Central memory CD8-positive, alpha-beta T cell (primary cell): ENCODE measurements at regions not wholly inside any gene's neighbourhood (a gene's known extent, or its start where the extent isn't known, plus 50 kb on each side); places are given as distances from the start of the nearest gene placed in this dataset.

Experiments used
- ATAC-seq: fragments of 150-1000 bp; cut with Tn5 transposase; replicated peaks from 2 replicates; pipeline ENCODE4 v1.10.0; 2022; ENCODE audit warnings: mild to moderate bottlenecking, moderate FRiP score, moderate number of reproducible peaks; ENCODE audit not compliant: poor library complexity, severe bottlenecking; ENCODE audit errors: extremely low read depth
- DNase-seq, 2 donors: peaks; one replicate each; pipeline ENCODE4 v3.0.0; 2021; ENCODE audit warnings: low spot score in 2 of 2
- H3K27ac Mint-ChIP-seq: one replicate; pipeline ENCODE4 v1.8.0; 2022; ENCODE audit warnings: low read depth, mild to moderate bottlenecking, moderate library complexity, mixed read lengths
- H3K27me3 Mint-ChIP-seq: one replicate; pipeline ENCODE4 v1.8.0; 2022; ENCODE audit warnings: mixed read lengths
- H3K36me3 Mint-ChIP-seq: one replicate; pipeline ENCODE4 v1.8.0; 2022; ENCODE audit warnings: mild to moderate bottlenecking, moderate library complexity, mixed read lengths; ENCODE audit not compliant: insufficient read depth
- H3K4me1 Mint-ChIP-seq: one replicate; pipeline ENCODE4 v1.8.0; 2022; ENCODE audit warnings: mixed read lengths
- H3K4me3 Mint-ChIP-seq: one replicate; pipeline ENCODE4 v1.8.0; 2022; ENCODE audit warnings: mild to moderate bottlenecking, moderate library complexity, mixed read lengths
- H3K9me3 Mint-ChIP-seq: one replicate; pipeline ENCODE4 v1.8.0; 2022; ENCODE audit warnings: mixed read lengths

DNA sequence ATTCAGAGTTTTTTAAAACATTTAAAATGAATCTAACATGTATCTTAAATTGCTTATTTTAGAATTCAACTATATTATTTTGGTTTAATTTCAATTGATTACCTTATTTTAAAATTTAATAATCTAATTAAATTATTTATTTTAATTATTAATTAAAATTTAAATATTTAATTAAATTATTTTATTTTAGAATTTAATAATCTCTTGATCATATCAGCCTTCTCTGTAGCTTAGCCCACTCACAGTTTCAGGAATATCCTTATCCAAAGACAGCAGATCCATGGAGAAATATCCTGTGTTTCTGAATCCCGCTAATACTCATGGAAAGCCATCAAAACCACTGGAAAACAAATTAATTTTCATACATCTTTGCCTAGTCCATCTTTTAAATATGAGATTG is 1669.2 kb downstream of the PCDH9 start:
- Mint-ChIP-seq H3K27ac (no peak overlapping the region), H3K36me3 (no peaks in the 10 kb centered on the region), H3K4me3 (no peak overlapping the region), H3K27me3 (no peaks in the 10 kb centered on the region), H3K4me1 (no peaks in the 10 kb centered on the region), H3K9me3 (peaks cover 14% of the 10 kb centered on the region)
- ATAC-seq (no peak), DNase-seq (no peak)

DNA sequence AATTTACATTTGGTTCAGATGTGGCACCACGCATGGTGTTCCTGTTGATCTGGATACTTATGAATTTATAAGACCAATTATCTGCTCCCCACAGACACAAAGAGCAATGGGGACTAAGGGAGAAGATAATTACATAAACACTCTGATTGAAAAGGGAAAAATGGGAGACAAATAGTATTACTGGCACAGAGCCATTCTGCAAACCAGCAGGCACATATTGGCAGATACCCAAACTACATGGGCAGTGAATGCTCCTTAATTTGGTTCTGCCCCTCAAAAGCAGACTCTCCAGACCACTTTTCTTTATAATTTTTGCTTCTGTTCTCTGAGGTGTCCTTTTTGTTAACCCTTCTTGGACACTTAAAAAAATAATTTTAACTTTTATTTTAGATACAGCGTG is 1674.2 kb downstream of the PCDH9 start:
- Mint-ChIP-seq H3K27me3 (no peaks in the 10 kb centered on the region), H3K36me3 (no peaks in the 10 kb centered on the region), H3K27ac (no peak overlapping the region), H3K4me3 (no peak overlapping the region), H3K4me1 (no peaks in the 10 kb centered on the region), H3K9me3 (peaks cover 22% of the 10 kb centered on the region)
- DNase-seq (no peak), ATAC-seq (no peak)

DNA sequence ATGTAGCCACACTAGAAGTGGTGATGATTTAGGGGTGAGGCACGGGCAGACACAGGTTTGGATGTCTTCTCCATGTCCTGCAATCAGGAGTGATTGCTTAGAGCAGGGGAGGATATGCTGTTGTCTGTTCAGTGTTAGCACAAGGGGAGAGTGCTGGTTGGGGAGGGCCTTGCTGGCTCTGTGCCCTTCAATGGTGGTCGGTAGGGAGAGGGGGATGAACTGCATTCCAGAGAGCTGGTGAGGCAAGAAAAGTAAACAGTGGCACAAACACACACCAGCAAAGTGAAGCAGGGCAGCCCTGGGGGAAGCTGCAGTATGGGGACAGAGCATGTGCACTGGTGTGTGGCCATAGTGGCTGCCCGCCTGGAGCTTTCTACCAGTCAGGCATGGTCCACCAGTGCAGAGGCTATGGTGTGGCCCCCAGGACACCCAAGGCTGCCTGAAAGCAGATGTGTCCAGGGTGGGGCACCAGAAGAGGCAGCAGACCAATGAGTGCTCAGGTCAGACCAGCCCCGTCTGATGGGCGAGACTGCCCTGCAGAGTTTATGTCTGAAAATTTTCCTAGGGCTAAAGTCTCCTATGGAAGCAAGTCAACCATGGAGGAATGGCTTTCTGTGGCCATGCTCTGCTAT is 1676.9 kb downstream of the PCDH9 start:
- Mint-ChIP-seq H3K27me3 (no peaks in the 10 kb centered on the region), H3K4me1 (no peaks in the 10 kb centered on the region), H3K27ac (no peak overlapping the region), H3K4me3 (no peak overlapping the region), H3K9me3 (peaks cover 27% of the 10 kb centered on the region), H3K36me3 (no peaks in the 10 kb centered on the region)
- DNase-seq (no peak), ATAC-seq (no peak)

DNA sequence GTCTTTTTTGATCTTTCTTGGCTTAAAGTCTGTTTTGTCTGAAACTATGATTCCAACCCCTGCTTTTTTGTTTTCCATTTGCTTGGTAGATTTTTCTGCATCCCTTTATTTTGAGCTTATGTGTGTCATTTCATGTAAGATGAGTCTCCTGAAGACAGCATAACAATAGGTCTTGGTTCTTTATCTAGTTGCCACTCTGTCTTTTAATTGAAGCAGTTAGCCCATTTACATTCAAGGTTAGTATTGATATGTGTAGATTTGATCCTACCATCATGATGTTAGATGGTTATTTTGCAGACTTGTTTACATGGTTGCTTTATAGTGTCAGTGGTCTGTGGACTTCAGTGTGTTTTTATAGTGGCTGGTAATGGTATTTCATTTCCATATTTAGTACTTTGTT is 1678.9 kb downstream of the PCDH9 start:
- Mint-ChIP-seq H3K9me3 (peaks cover 32% of the 10 kb centered on the region), H3K4me3 (no peak overlapping the region), H3K36me3 (no peaks in the 10 kb centered on the region), H3K27ac (no peak overlapping the region), H3K27me3 (no peaks in the 10 kb centered on the region), H3K4me1 (no peaks in the 10 kb centered on the region)
- no peak for ATAC-seq
- no peak for DNase-seq

DNA sequence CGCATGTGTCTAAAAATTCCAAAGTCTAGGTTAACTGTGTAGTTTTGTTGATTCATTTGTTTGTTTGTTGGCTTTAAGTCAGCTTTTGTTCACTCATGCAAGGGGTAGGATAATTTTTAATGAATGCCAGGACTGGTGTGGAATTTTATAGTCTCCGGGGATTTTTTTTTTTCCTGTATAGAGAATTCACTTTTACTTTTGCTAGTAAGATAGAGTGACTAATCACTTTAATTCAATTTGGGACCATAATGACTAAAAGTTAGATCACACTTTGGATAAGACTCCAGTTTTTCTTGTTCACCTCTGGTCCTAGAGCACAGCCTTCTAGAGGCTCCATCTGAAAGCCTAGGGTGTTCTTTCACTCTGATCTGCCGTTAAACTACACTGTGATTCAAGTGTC is 1690.0 kb downstream of the PCDH9 start:
- Mint-ChIP-seq H3K9me3 (peaks cover 17% of the 10 kb centered on the region), H3K27me3 (no peaks in the 10 kb centered on the region), H3K4me1 (no peaks in the 10 kb centered on the region), H3K36me3 (no peaks in the 10 kb centered on the region), H3K27ac (no peak overlapping the region), H3K4me3 (no peak overlapping the region)
- ATAC-seq (no peak), DNase-seq (no peak)

DNA sequence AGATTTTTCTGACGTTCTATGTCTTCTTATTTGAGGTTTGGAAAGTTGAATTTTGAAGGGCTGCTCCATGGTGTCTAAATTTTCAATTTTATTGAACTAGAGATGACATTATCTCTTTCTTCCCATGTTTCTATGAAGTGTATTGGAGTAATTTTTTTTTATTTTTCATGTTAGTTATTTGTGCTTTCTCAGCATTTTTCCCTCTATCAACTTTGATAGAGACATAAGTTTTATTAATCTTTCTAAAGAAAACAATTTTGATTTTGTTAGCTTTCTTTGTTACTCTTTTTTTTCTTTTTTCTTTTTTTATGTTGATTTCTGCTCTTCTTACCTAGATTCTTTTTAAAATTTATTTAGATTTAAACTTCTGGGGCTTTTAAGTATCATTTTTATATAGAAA is 1694.8 kb downstream of the PCDH9 start:
- H3K4me3 Mint-ChIP-seq, result no peak overlapping the region
- H3K36me3 Mint-ChIP-seq, result no peaks in the 10 kb centered on the region
- H3K9me3 Mint-ChIP-seq, result peaks cover 21% of the 10 kb centered on the region
- no peak overlapping the region for H3K27ac Mint-ChIP-seq
- no peaks in the 10 kb centered on the region for H3K4me1 Mint-ChIP-seq
- DNase-seq, result no peak
- no peaks in the 10 kb centered on the region for H3K27me3 Mint-ChIP-seq
- ATAC-seq, result no peak

DNA sequence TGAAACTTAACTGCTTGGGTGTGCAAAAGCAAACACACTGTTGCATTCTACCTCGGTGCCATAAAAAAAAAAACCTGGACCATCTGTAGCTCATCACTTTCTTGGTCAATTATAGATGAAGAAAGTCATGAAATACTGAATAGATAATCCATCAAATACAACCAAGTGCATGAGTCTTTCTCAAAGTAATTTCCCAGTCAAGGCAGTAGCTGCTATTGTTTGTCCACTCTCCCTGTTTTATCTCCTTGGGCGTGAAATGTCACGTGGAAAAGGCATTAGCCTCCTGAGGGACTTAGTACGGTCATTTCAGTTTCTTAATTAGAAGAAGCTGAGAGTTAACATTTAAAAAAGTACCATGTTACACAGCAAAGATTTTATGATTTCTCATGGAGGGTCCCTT is 1697.9 kb downstream of the PCDH9 start:
- H3K4me1 Mint-ChIP-seq, result no peaks in the 10 kb centered on the region
- peaks cover 3% of the 10 kb centered on the region for H3K36me3 Mint-ChIP-seq
- no peaks in the 10 kb centered on the region for H3K27me3 Mint-ChIP-seq
- ATAC-seq (no peak), DNase-seq (no peak)
- H3K27ac Mint-ChIP-seq, result no peak overlapping the region
- H3K4me3 Mint-ChIP-seq, result no peak overlapping the region
- peaks cover 26% of the 10 kb centered on the region for H3K9me3 Mint-ChIP-seq

DNA sequence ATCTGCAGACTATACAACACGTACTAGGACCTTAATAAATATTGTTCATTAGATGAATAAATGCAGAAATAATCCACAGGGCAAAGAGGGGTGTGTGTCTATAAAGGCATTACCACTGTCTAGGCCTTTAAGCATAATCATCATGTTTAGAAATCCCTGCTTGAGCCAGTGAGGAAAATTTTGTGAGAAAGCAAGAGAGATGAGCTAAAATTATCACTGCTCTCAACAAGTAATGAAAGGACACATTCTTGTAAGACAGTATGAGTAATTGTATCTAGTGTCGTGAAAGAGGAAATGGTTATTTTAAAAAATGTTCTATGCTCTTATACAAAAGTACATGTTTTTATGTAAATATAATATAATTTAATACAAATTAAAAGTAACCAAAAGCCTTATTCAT is 1699.4 kb downstream of the PCDH9 start:
- DNase-seq, result no peak
- no peaks in the 10 kb centered on the region for H3K27me3 Mint-ChIP-seq
- no peak overlapping the region for H3K27ac Mint-ChIP-seq
- H3K4me3 Mint-ChIP-seq, result no peak overlapping the region
- ATAC-seq, result no peak
- H3K9me3 Mint-ChIP-seq, result peaks cover 31% of the 10 kb centered on the region
- H3K4me1 Mint-ChIP-seq, result no peaks in the 10 kb centered on the region
- peaks cover 3% of the 10 kb centered on the region for H3K36me3 Mint-ChIP-seq

DNA sequence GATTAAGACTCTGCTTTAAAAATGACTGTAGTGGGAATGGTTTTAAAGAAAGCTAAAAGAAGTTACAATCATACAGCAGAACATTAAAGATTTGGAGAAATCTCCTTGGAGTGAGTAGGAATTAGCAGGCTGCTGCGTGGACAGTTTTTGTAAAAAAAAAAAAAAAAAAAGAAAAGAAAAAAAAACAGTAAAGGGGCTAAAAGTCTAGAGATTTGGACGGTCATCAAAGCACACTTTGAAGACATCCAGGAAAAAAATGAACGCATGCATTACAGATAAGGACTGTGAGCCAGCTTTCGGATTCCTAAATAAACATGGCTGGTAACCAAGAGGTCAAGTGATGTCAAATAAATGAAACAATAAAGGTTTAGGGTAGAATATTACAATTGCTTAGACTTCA is 1700.6 kb downstream of the PCDH9 start:
- H3K4me1 Mint-ChIP-seq, result no peaks in the 10 kb centered on the region
- H3K27me3 Mint-ChIP-seq, result no peaks in the 10 kb centered on the region
- no peak for ATAC-seq
- DNase-seq, result no peak
- H3K27ac Mint-ChIP-seq, result no peak overlapping the region
- peaks cover 3% of the 10 kb centered on the region for H3K36me3 Mint-ChIP-seq
- no peak overlapping the region for H3K4me3 Mint-ChIP-seq
- peaks cover 36% of the 10 kb centered on the region for H3K9me3 Mint-ChIP-seq

DNA sequence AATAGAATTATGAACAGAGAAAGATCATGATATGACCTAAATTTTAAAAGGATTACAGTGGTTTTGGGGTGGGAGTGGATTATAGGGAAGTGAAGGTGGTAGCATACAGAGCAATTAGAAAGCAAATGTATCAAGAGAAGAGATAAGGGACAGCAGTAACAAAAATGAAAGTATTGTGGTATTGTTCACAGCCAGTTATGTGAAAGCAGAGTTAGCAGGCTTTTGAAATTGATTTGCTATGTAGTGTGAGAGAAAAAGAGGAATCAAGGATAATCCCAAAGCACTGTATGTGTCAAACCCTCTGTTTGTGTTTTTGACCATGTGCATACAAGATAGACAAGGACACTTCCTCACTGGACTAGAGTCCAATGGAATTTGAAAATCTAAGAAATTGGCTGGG is 1721.4 kb downstream of the PCDH9 start:
- Mint-ChIP-seq H3K4me3 (no peak overlapping the region), H3K9me3 (peaks cover 20% of the 10 kb centered on the region), H3K27ac (no peak overlapping the region), H3K4me1 (no peaks in the 10 kb centered on the region), H3K27me3 (no peaks in the 10 kb centered on the region), H3K36me3 (peaks cover 2% of the 10 kb centered on the region)
- no peak for ATAC-seq
- DNase-seq, result no peak

DNA sequence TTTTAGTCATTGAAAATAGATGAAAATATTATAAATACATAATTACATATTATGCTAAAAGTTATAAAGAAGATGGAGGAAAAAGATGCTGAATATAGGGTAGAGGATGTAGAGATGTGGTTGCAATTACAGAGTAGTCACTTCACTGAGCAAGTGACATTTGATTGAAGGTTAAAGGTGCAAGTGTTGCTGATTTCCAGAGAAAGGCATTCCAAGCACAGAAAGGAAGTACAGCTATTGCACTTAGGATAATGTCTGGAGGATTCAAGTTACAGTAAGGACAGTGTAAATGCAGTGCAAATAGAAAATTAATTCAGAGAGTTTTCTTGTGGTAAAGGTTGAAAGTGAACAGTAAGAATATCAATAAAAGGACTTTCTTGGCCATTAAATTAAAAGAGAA is 1721.8 kb downstream of the PCDH9 start:
- H3K4me3 Mint-ChIP-seq, result no peak overlapping the region
- peaks cover 19% of the 10 kb centered on the region for H3K9me3 Mint-ChIP-seq
- peaks cover 2% of the 10 kb centered on the region for H3K36me3 Mint-ChIP-seq
- ATAC-seq (no peak), DNase-seq (no peak)
- H3K27ac Mint-ChIP-seq, result no peak overlapping the region
- H3K27me3 Mint-ChIP-seq, result no peaks in the 10 kb centered on the region
- H3K4me1 Mint-ChIP-seq, result no peaks in the 10 kb centered on the region

DNA sequence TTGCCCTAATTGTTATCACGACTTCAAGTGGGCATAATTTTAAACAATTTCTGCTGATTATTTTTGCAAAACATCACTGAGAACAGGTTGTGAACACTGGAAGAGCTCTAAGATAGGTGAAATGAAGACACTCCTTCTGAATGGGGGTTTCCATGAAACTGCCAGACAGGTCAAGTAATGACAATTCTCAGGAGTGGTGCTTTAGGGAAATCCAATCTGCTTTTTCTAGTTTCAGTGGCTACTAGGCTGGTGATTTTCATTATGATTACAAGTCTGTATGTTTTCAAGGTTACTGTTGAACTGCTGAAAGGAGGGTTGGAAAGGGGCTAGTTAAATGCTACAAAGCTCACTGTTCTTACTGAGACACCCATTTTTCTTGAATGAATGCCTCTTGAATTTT is 1724.2 kb downstream of the PCDH9 start:
- Mint-ChIP-seq H3K4me3 (no peak overlapping the region), H3K36me3 (peaks cover 2% of the 10 kb centered on the region), H3K27ac (no peak overlapping the region), H3K4me1 (no peaks in the 10 kb centered on the region), H3K9me3 (peaks cover 20% of the 10 kb centered on the region), H3K27me3 (no peaks in the 10 kb centered on the region)
- ATAC-seq, result no peak
- no peak for DNase-seq

DNA sequence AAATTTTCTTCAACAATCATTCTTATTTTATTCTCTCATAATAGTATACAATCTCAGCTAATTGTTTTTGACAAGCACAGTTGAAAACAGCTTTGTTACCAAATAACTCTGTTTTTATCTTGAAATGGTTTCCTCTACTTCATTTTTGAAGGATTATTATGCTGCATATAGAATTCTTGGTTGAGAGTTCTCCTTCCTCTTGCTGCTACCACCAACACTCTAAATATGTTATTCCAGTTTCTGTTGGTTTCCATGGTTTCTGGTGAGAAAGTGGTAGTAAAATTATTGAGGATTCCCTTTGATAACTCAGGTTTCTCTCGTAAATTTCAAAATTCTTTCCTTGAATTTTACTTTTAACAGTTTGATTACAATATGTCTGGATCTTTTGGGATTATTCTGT is 1725.9 kb downstream of the PCDH9 start:
- DNase-seq (no peak), ATAC-seq (no peak)
- peaks cover 2% of the 10 kb centered on the region for H3K36me3 Mint-ChIP-seq
- H3K4me1 Mint-ChIP-seq, result no peaks in the 10 kb centered on the region
- H3K27me3 Mint-ChIP-seq, result no peaks in the 10 kb centered on the region
- peaks cover 20% of the 10 kb centered on the region for H3K9me3 Mint-ChIP-seq
- H3K4me3 Mint-ChIP-seq, result no peak overlapping the region
- no peak overlapping the region for H3K27ac Mint-ChIP-seq

DNA sequence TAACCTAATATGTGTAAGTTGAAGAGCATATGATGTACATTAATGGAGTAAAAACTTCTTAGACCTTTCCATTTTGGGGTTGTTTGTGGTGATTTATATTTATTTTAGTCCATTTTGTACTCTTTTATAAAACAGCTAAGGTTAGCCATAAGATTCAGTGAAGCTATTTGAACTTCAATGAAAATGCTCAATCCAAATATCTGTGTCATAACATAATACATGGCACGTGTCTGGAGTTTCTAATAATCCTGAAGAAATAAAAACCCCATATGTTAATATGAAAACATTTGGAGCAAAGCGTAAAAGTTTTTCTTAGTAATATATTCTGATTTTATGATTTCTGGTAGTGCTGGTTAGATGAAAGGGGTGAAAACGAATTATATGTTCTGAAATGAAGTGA is 1729.7 kb downstream of the PCDH9 start:
- Mint-ChIP-seq H3K4me1 (no peaks in the 10 kb centered on the region), H3K27ac (no peak overlapping the region), H3K36me3 (no peaks in the 10 kb centered on the region), H3K9me3 (peaks cover 12% of the 10 kb centered on the region), H3K27me3 (no peaks in the 10 kb centered on the region), H3K4me3 (no peak overlapping the region)
- no peak for ATAC-seq
- no peak for DNase-seq
